ENCODE measurements at regions not wholly inside any gene's neighbourhood (a gene's known extent, or its start where the extent isn't known, plus 50 kb on each side); places are given as distances from the start of the nearest gene placed in this dataset.

DNA sequence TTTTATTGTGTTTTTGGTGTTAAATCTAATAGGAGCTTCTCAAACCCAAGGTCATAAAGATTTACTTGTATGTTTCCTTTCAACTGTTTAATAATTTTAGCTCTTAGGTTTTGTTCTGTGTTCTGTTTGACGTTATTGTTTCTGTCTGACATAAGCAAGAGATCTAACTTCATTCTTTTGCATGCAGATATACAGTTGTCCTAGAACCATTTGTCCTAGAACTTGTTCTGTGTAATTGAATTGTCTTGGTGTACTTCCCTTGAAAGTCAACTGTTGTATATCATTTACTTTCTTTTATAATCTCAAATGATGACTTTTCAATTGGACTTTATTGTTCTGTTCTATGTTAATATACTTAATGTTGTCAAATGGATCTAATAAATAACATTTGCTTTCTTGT is 977.1 kb downstream of the FAT4 start:
- no peaks in the 10 kb centered on the region for H3K36me3 Mint-ChIP-seq (ENCODE audit: low read depth, unreplicated experiment)
- TF ChIP-seq, protein P1, sequence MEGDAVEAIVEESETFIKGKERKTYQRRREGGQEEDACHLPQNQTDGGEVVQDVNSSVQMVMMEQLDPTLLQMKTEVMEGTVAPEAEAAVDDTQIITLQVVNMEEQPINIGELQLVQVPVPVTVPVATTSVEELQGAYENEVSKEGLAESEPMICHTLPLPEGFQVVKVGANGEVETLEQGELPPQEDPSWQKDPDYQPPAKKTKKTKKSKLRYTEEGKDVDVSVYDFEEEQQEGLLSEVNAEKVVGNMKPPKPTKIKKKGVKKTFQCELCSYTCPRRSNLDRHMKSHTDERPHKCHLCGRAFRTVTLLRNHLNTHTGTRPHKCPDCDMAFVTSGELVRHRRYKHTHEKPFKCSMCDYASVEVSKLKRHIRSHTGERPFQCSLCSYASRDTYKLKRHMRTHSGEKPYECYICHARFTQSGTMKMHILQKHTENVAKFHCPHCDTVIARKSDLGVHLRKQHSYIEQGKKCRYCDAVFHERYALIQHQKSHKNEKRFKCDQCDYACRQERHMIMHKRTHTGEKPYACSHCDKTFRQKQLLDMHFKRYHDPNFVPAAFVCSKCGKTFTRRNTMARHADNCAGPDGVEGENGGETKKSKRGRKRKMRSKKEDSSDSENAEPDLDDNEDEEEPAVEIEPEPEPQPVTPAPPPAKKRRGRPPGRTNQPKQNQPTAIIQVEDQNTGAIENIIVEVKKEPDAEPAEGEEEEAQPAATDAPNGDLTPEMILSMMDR (IDR thresholded peaks at IDR 0.05; ENCODE audit: unreplicated experiment), result no peak
- no peaks in the 10 kb centered on the region for H3K4me1 Mint-ChIP-seq (ENCODE audit: unreplicated experiment)
- H3K27ac Mint-ChIP-seq (ENCODE audit: unreplicated experiment), result no peak overlapping the region
- H3K27me3 Mint-ChIP-seq (ENCODE audit: unreplicated experiment), result no peaks in the 10 kb centered on the region
- no peak for DNase-seq (ENCODE audit: low spot score)
- no peak overlapping the region for H3K4me3 Mint-ChIP-seq (ENCODE audit: unreplicated experiment)
- H3K9me3 Mint-ChIP-seq (ENCODE audit: unreplicated experiment), result no peaks in the 10 kb centered on the region

DNA sequence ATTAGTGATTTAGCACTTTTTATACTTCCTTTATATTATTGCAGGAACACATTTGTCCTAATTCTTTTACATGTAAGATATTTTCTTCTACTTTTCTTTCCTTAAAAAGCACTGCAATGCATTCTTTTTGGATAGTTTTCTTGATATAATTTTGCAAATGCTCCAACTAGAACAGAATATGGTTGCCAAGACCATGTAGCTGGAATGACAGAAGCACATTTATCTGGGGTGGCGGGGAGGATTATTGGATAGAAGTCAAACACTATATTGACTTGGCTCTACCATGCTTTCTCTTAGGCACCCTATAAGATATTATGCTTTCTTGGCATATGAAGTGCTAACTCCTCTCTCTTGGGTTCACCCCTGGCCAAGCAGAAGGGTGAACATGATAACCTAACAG is 983.5 kb downstream of the FAT4 start:
- Mint-ChIP-seq H3K27ac (ENCODE audit: unreplicated experiment) (no peak overlapping the region), H3K27me3 (ENCODE audit: unreplicated experiment) (peaks cover 4% of the 10 kb centered on the region), H3K9me3 (ENCODE audit: unreplicated experiment) (peaks cover 6% of the 10 kb centered on the region), H3K36me3 (ENCODE audit: low read depth, unreplicated experiment) (peaks cover 11% of the 10 kb centered on the region), H3K4me1 (ENCODE audit: unreplicated experiment) (no peaks in the 10 kb centered on the region), H3K4me3 (ENCODE audit: unreplicated experiment) (no peak overlapping the region)
- TF ChIP-seq, protein P1 (IDR thresholded peaks at IDR 0.05; ENCODE audit: unreplicated experiment), result no peak
- DNase-seq (ENCODE audit: low spot score), result no peak

DNA sequence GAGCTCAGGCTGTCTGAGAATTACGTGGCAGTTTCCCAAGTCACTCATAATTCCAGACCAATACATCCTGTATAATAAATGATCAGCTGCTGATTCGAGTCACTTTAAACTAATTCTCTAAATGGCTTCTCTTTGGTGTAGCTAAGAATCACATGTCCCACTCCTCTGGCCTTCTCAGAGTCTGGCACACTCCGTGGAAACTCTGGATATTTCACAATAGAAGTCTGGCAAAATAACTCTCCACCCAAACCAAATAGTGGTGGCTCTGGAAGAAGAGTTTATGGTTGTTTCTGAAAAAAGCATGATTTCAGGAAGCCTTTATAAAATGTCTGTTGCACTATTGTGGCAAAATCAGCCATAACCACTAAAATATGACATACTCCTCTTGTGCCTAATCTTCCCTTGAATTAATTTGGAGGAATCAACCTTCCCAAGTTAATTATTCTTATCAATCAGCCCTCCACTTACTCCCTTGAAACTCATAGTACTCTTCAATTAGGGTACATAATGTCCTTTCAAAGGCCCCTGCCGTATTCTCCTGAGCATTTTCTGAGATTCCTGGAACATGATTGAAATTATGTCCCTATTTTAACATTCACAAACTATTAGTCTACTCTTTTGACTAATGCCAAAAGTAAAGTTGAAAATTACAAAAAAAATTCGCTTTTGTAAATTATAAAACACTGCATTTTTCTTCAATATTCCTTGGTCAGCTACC is 991.6 kb downstream of the FAT4 start:
- Mint-ChIP-seq H3K4me3 (ENCODE audit: unreplicated experiment) (no peak overlapping the region), H3K36me3 (ENCODE audit: low read depth, unreplicated experiment) (no peaks in the 10 kb centered on the region), H3K27ac (ENCODE audit: unreplicated experiment) (no peak overlapping the region), H3K27me3 (ENCODE audit: unreplicated experiment) (no peaks in the 10 kb centered on the region), H3K4me1 (ENCODE audit: unreplicated experiment) (peaks cover 6% of the 10 kb centered on the region), H3K9me3 (ENCODE audit: unreplicated experiment) (no peaks in the 10 kb centered on the region)
- DNase-seq (ENCODE audit: low spot score), result no peak
- TF ChIP-seq, protein P1 (IDR thresholded peaks at IDR 0.05; ENCODE audit: unreplicated experiment), result no peak

DNA sequence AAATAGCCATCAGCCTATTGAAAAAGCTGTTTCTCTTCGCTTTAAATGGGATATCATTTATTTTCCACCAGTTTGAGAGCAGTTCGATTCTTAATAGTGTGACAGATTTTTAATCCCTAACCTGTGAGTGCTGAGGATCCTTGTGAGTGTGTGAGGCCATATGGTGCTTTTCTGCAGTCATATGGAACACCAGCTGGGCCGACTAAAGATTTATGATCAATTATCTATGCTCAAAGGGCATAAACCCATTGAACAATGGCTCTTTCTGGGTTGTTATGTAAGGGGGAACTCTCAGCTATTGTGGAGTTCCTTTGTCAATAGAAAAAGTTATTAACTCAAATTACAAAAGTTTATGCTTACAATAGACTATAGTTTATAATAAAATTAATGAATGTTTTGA is 1003.6 kb downstream of the FAT4 start:
- Mint-ChIP-seq H3K4me1 (ENCODE audit: unreplicated experiment) (no peaks in the 10 kb centered on the region), H3K4me3 (ENCODE audit: unreplicated experiment) (no peak overlapping the region), H3K36me3 (ENCODE audit: low read depth, unreplicated experiment) (no peaks in the 10 kb centered on the region), H3K9me3 (ENCODE audit: unreplicated experiment) (no peaks in the 10 kb centered on the region), H3K27me3 (ENCODE audit: unreplicated experiment) (no peaks in the 10 kb centered on the region), H3K27ac (ENCODE audit: unreplicated experiment) (no peak overlapping the region)
- no peak for DNase-seq (ENCODE audit: low spot score)
- TF ChIP-seq, protein P1 (IDR thresholded peaks at IDR 0.05; ENCODE audit: unreplicated experiment), result no peak

DNA sequence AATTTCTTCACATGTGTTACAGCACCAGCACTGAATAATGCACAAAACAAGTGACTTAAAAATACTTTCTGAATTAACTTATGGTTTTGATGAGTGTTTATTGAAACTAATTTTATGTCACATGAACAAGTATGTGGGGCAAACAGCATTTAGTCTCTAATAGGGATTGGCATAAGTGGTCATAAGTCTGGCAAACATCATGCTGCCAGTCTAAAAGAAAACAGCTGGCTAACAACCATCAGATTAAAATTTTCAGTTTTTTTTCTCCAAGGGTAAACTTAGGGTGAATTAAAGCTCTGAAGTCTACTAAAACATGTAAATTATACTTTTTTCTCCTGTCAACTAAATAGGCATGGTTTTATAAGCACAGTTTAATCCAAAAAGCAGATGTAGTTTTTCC is 1014.2 kb downstream of the FAT4 start:
- no peaks in the 10 kb centered on the region for H3K9me3 Mint-ChIP-seq (ENCODE audit: unreplicated experiment)
- no peaks in the 10 kb centered on the region for H3K36me3 Mint-ChIP-seq (ENCODE audit: low read depth, unreplicated experiment)
- no peaks in the 10 kb centered on the region for H3K4me1 Mint-ChIP-seq (ENCODE audit: unreplicated experiment)
- H3K27me3 Mint-ChIP-seq (ENCODE audit: unreplicated experiment), result peaks cover 2% of the 10 kb centered on the region
- H3K4me3 Mint-ChIP-seq (ENCODE audit: unreplicated experiment), result no peak overlapping the region
- no peak for DNase-seq (ENCODE audit: low spot score)
- TF ChIP-seq, protein P1 (IDR thresholded peaks at IDR 0.05; ENCODE audit: unreplicated experiment), result no peak
- H3K27ac Mint-ChIP-seq (ENCODE audit: unreplicated experiment), result no peak overlapping the region
